H9 (cell line): ENCODE measurements at regions not wholly inside any gene's neighbourhood (a gene's known extent, or its start where the extent isn't known, plus 50 kb on each side); places are given as distances from the start of the nearest gene placed in this dataset.

Source experiments
- DNase-seq: peaks from one replicate; pipeline ENCODE4 v3.0.0-alpha.2; 2017
- H2AFZ ChIP-seq: one replicate; pipeline ENCODE4 v1.6.1; 2013; ENCODE audit warnings: mild to moderate bottlenecking, low read length, control low read depth, moderate library complexity
- H2AK5ac ChIP-seq: 2 replicates; pipeline ENCODE4 v1.6.1; 2013; ENCODE audit warnings: low read length, control low read depth, mixed read lengths; ENCODE audit not compliant: insufficient read length
- H2BK120ac ChIP-seq: one replicate; pipeline ENCODE4 v1.6.1; 2013; ENCODE audit warnings: low read depth, mild to moderate bottlenecking, low read length, control low read depth, inconsistent platforms; ENCODE audit not compliant: poor library complexity, severe bottlenecking
- H2BK12ac ChIP-seq: 2 replicates; pipeline ENCODE4 v1.6.1; 2013; ENCODE audit warnings: low read length, control low read depth, mixed read lengths, low read depth; ENCODE audit not compliant: insufficient read length
- H2BK15ac ChIP-seq: 2 replicates; pipeline ENCODE4 v1.6.1; 2013; ENCODE audit warnings: low read depth, low read length, control low read depth
- H2BK20ac ChIP-seq: one replicate; pipeline ENCODE4 v1.6.1; 2013; ENCODE audit warnings: low read depth, mild to moderate bottlenecking, low read length, control low read depth, inconsistent platforms; ENCODE audit not compliant: poor library complexity, severe bottlenecking
- H2BK5ac ChIP-seq: 2 replicates; pipeline ENCODE4 v1.6.1; 2013; ENCODE audit warnings: low read length, control low read depth, mixed read lengths; ENCODE audit not compliant: insufficient read length
- H3K14ac ChIP-seq: 2 replicates; pipeline ENCODE4 v1.6.1; 2013; ENCODE audit warnings: low read length, control low read depth; ENCODE audit not compliant: insufficient read depth
- H3K18ac ChIP-seq: 2 replicates; pipeline ENCODE4 v1.6.1; 2013; ENCODE audit warnings: low read depth, mild to moderate bottlenecking, mixed read lengths, low read length, control low read depth; ENCODE audit not compliant: insufficient read length
- H3K23ac ChIP-seq: 2 replicates; pipeline ENCODE4 v1.6.1; 2013; ENCODE audit warnings: low read length, control low read depth, mixed read lengths, low read depth; ENCODE audit not compliant: insufficient read length
- H3K23me2 ChIP-seq: 2 replicates; pipeline ENCODE4 v1.6.1; 2013; ENCODE audit warnings: low read depth, mild to moderate bottlenecking, mixed read lengths, low read length, control low read depth; ENCODE audit not compliant: insufficient read length, poor library complexity, severe bottlenecking
- H3K27ac ChIP-seq: 2 replicates; pipeline ENCODE4 v1.5.1; 2013; ENCODE audit warnings: low read length, control low read depth, mixed read lengths, low read depth; ENCODE audit not compliant: insufficient read length
- H3K27me3 ChIP-seq: 2 replicates; pipeline ENCODE4 v1.6.1; 2013; ENCODE audit warnings: low read length, control low read depth, inconsistent platforms; ENCODE audit not compliant: insufficient read depth
- H3K4ac ChIP-seq: 2 replicates; pipeline ENCODE4 v1.6.1; 2013; ENCODE audit warnings: low read depth, mild to moderate bottlenecking, control low read depth, inconsistent platforms, low read length, moderate library complexity
- H3K4me1 ChIP-seq: 2 replicates; pipeline ENCODE4 v1.6.1; 2013; ENCODE audit warnings: low read length, control low read depth, inconsistent platforms; ENCODE audit not compliant: insufficient read depth
- H3K4me2 ChIP-seq: 2 replicates; pipeline ENCODE4 v1.6.1; 2013; ENCODE audit warnings: low read length, control low read depth, mixed read lengths; ENCODE audit not compliant: insufficient read length, insufficient read depth
- H3K56ac ChIP-seq: 2 replicates; pipeline ENCODE4 v1.6.1; 2013; ENCODE audit warnings: low read depth, mild to moderate bottlenecking, mixed read lengths, low read length, control low read depth; ENCODE audit not compliant: insufficient read length
- H3K79me1 ChIP-seq: 2 replicates; pipeline ENCODE4 v1.6.1; 2013; ENCODE audit warnings: low read depth, mild to moderate bottlenecking, moderate library complexity, low read length, control low read depth, inconsistent platforms; ENCODE audit not compliant: insufficient read depth, poor library complexity, severe bottlenecking
- H3K79me2 ChIP-seq: 2 replicates; pipeline ENCODE4 v1.6.1; 2013; ENCODE audit warnings: low read length, control low read depth, inconsistent platforms; ENCODE audit not compliant: insufficient read depth
- H3K9ac ChIP-seq: 2 replicates; pipeline ENCODE4 v1.6.1; 2013; ENCODE audit warnings: low read length, control low read depth, mixed read lengths; ENCODE audit not compliant: insufficient read length; ENCODE audit errors: extremely low read depth
- H3K9me3 ChIP-seq: one replicate; pipeline ENCODE4 v1.6.1; 2013; ENCODE audit warnings: low read depth, low read length, inconsistent platforms; ENCODE audit not compliant: control insufficient read depth
- H3T11ph ChIP-seq: one replicate; pipeline ENCODE4 v1.6.1; 2013; ENCODE audit warnings: mild to moderate bottlenecking, low read length, control low read depth, inconsistent platforms
- H4K20me1 ChIP-seq: one replicate; pipeline ENCODE4 v1.6.1; 2013; ENCODE audit not compliant: control insufficient read depth, insufficient read length, insufficient read depth
- H4K5ac ChIP-seq: 2 replicates; pipeline ENCODE4 v1.6.1; 2013; ENCODE audit warnings: low read depth, mild to moderate bottlenecking, mixed read lengths, low read length, control low read depth; ENCODE audit not compliant: insufficient read length
- H4K8ac ChIP-seq: replicated peaks from 2 replicates; pipeline ENCODE4 v1.6.1; 2013; ENCODE audit warnings: low read length, control low read depth, mixed read lengths, low read depth; ENCODE audit not compliant: insufficient read length
- H4K91ac ChIP-seq: 2 replicates; pipeline ENCODE4 v1.6.1; 2013; ENCODE audit warnings: low read depth, mild to moderate bottlenecking, moderate library complexity, mixed read lengths, low read length, control low read depth; ENCODE audit not compliant: insufficient read length
- H3K27ac Mint-ChIP-seq, 3 experiments: 2 replicates in 2 of 3; 3 replicates in 1 of 3; pipeline ENCODE4 v1.8.0; 2020 to 2021; ENCODE audit warnings: mixed read lengths in 3 of 3, mild to moderate bottlenecking in 1 of 3, moderate library complexity in 1 of 3
- H3K27me3 Mint-ChIP-seq: 2 replicates; pipeline ENCODE4 v1.8.0; 2021; ENCODE audit warnings: low read depth, mild to moderate bottlenecking, moderate library complexity, mixed read lengths
- H3K36me3 Mint-ChIP-seq, 3 experiments: 2 replicates in 2 of 3; 3 replicates in 1 of 3; pipeline ENCODE4 v1.8.0; 2020 to 2021; ENCODE audit warnings: low read depth in 3 of 3, mixed read lengths in 3 of 3; ENCODE audit not compliant: insufficient read depth in 1 of 3
- H3K4me1 Mint-ChIP-seq, 2 experiments: 2 replicates each; pipeline ENCODE4 v1.8.0; 2020; ENCODE audit warnings: mixed read lengths in 2 of 2
- H3K4me3 Mint-ChIP-seq, 2 experiments: 2 replicates in 1 of 2; 3 replicates in 1 of 2; pipeline ENCODE4 v1.8.0; 2020 to 2021; ENCODE audit warnings: mild to moderate bottlenecking in 2 of 2, mixed read lengths in 2 of 2, moderate library complexity in 1 of 2
- H3K9me3 Mint-ChIP-seq, 2 experiments: 2 replicates in 1 of 2; 3 replicates in 1 of 2; pipeline ENCODE4 v1.8.0; 2020; ENCODE audit warnings: mild to moderate bottlenecking in 2 of 2, mixed read lengths in 2 of 2, moderate library complexity in 1 of 2
- TF ChIP-seq, protein P1 (sequence below): fragments of 200-600 bp; sonication (generic); conservative IDR thresholded peaks from 3 replicates; pipeline ENCODE4 v1.8.0; 2021; ENCODE audit warnings: antibody characterized with exemption, mild to moderate bottlenecking

DNA sequence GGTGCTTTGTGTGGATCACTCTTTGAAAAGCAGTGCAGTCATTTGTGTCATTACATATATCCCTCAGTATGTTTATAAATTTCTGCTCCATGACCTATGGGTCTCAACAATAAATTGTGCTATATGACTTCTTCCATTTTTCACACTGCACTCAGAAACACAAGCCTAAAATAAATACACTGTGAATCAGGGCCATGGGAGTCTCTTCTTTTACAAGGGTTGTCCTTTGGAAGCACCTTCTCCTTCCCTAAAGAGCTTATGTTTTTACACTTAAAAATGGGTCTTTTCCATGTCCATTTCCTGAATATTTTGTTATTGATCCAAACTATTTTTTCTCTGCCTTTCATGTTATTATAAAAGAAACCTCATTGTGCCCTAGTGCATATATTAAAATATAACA, 108.3 kb upstream of the MEOX2 start:
- Mint-ChIP-seq H3K36me3 (no peaks in the 10 kb centered on the region; a peak in 1 of 7 replicates), H3K27ac (no peak overlapping the region), H3K9me3 (no peaks in the 10 kb centered on the region), H3K27me3 (no peaks in the 10 kb centered on the region), H3K4me1 (no peaks in the 10 kb centered on the region), H3K4me3 (no peak overlapping the region)
- no peak overlapping the region for H2BK120ac ChIP-seq
- DNase-seq, result no peak
- H2AK5ac ChIP-seq, result no peak overlapping the region
- no peak overlapping the region for H4K8ac ChIP-seq
- no peaks in the 10 kb centered on the region for H3K23me2 ChIP-seq
- no peak overlapping the region for H3K18ac ChIP-seq
- H3K9ac ChIP-seq, result no peak overlapping the region
- no peak overlapping the region for H2BK20ac ChIP-seq
- H2BK15ac ChIP-seq, result no peak overlapping the region
- H3K56ac ChIP-seq, result no peak overlapping the region
- no peaks in the 10 kb centered on the region for H3K4me1 ChIP-seq
- no peaks in the 10 kb centered on the region for H3K79me1 ChIP-seq
- H2AFZ ChIP-seq, result no peak overlapping the region
- no peak overlapping the region for H4K5ac ChIP-seq
- no peak overlapping the region for H3T11ph ChIP-seq
- no peak overlapping the region for H2BK5ac ChIP-seq
- H3K4ac ChIP-seq, result no peak overlapping the region
- H3K23ac ChIP-seq, result no peak overlapping the region
- H3K79me2 ChIP-seq, result no peaks in the 10 kb centered on the region
- no peak overlapping the region for H3K4me2 ChIP-seq
- H3K9me3 ChIP-seq, result no peaks in the 10 kb centered on the region
- TF ChIP-seq, protein P1, sequence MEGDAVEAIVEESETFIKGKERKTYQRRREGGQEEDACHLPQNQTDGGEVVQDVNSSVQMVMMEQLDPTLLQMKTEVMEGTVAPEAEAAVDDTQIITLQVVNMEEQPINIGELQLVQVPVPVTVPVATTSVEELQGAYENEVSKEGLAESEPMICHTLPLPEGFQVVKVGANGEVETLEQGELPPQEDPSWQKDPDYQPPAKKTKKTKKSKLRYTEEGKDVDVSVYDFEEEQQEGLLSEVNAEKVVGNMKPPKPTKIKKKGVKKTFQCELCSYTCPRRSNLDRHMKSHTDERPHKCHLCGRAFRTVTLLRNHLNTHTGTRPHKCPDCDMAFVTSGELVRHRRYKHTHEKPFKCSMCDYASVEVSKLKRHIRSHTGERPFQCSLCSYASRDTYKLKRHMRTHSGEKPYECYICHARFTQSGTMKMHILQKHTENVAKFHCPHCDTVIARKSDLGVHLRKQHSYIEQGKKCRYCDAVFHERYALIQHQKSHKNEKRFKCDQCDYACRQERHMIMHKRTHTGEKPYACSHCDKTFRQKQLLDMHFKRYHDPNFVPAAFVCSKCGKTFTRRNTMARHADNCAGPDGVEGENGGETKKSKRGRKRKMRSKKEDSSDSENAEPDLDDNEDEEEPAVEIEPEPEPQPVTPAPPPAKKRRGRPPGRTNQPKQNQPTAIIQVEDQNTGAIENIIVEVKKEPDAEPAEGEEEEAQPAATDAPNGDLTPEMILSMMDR, result no peak
- no peaks in the 10 kb centered on the region for H4K20me1 ChIP-seq
- no peak overlapping the region for H2BK12ac ChIP-seq
- no peak overlapping the region for H3K14ac ChIP-seq
- no peaks in the 10 kb centered on the region for H3K27me3 ChIP-seq
- H4K91ac ChIP-seq, result no peak overlapping the region
- no peak overlapping the region for H3K27ac ChIP-seq
